NCI-H1436 treated with DMSO at 0.1 percent for 48 hours (cell line): ENCODE measurements at regions not wholly inside any gene's neighbourhood (a gene's known extent, or its start where the extent isn't known, plus 50 kb on each side); places are given as distances from the start of the nearest gene placed in this dataset.

Experiments
- DNase-seq: peaks from one replicate; lab custom pipeline; 2025; lab: John Stamatoyannopoulos, UW

- DNase-seq, result no peak
Observed at GRCh38 chr9:73655363-73655762, 503.7 kb downstream of the ANXA1 start.

DNA sequence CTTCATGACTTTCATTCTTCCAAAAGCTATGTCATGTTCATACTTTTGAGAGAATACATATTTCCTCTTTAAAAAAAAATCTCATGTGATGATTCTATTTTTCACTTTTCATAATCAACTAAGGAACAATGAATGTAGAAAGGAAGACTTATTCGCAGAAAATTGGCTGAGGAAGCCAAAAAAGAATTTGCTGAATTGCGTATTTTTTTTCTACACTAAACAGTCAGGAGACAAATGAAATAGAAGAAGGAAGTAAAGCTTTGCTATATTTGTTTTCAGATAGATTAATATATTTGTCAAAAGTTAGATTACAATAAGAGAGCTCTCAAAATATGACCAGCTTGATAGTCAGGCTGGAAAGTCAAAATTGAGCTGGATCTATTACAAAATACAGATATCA is 504.2 kb downstream of the ANXA1 start:
- no peak for DNase-seq

GRCh38 chr9:73665253-73665652 is 513.6 kb downstream of the ANXA1 start:
- DNase-seq, result no peak

- no peak for DNase-seq
Observed at GRCh38 chr9:73667749-73668148, 516.1 kb downstream of the ANXA1 start.

DNA sequence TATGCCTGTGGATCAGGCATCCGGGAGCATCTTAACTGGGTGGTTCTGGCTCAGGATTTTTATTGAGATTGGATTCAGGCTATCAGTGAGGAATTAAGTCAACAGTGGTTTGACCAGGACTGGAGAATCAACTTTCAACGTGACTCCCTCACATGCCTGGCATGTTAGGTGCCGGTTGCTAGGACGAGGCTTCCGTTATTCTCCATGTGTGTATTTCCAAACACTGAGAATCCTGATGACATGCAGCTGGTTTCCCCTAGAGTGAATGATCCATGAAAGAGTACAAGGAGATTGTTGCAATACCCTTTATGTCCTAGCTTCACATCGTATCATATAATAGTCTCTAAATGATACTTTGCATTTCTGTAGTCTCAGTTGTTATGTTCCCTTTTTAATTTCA is 529.2 kb downstream of the ANXA1 start:
- no peak for DNase-seq

DNA sequence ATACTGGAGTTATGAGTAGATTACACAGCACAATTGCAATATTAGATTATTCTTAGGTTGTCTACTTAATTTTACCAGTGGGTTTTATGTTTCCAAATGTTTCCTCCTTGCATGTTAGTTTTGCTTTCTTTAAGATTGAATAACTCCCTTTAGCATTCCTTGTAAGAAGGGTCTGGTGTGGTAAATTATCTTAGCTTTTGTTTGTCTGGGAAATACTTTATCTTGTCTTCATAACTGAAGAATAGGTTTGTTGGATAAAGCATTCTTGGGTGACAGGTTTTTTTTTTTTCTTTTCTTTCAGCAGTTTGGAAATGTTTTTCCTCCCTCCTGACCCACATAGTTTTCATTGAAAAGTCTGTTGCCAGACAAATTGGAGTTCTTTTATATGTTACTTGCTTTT is 531.1 kb downstream of the ANXA1 start:
- no peak for DNase-seq

GRCh38 chr9:73683862-73684591 is 532.4 kb downstream of the ANXA1 start:
- no peak for DNase-seq

DNA sequence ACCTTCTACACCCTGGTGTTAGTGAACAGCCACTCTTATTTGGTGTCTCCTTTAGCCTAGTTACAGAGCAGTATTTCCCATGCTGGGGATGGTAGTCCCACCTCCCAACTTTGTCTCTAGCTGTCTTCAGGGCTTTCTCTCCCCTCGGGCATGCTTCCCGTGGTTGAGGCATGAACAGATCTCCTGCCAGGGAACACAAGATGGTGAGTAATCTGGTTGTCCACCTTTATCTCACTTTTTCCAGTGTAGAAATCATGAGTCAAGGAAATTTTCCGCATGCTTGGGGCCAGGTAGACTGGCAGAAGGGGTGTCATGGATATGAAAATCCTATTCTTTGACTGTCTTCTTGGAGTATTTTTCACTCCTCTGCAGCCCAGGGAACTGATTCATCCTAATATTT is 532.9 kb downstream of the ANXA1 start:
- DNase-seq, result no peak

- DNase-seq, result no peak
Observed at GRCh38 chr9:73685786-73686185, 534.1 kb downstream of the ANXA1 start.

DNA sequence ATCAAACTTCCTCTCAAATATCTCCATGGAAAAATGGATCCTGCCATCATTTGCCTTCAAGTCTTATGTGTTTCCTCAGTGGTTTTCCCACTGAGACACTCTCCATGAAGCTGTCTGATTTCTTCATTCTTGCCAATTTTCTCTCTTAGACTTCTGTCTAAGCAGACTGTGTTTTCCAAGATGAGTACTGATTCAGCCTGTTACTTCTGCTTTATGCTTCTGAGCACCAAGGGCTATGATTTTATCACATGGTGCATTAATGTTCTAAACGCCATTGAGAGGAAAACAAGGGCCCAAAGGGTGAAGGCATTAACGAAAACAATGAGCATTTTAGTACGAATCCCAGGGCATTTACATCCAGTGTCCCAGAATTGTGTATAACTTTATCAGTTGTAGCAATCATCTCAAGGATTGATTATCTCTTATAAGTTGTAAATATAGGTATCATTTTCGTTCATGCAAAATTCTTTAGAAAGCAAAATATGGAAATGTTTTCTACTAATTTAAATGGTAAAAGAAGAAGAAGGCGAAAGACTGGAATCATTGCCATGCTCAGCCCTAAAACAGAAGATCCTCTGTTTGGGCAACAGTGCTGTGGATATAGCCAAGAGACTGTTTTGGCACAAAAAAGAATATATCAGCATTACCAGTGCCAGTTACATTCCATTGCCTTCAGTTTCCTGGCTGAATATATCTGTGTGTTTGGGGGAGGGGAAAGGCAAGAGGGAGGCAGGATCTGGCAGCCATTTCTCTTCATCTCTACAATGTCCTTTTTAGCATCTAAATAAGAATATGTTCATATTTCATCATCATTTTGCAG is 537.6 kb downstream of the ANXA1 start:
- no peak for DNase-seq

GRCh38 chr9:73701415-73702057 is 549.9 kb downstream of the ANXA1 start:
- no peak for DNase-seq

DNA sequence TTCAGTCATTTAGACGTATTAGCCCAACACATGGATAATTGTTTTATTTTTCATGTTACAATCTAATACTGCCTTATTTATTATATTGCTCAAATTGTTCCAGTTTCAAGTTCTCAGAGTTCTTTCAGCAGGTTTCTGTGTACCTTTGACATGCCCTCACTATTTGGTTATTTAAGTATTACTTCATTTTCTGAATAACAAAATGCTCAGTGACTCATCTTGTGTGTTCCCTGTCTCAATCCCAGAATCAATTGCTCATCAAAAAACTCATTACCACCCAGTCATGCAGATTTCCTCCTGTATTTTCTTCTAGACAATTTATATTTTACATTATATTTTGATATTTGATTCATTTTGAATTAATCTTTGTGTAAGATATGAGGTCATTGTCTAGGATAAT is 562.6 kb downstream of the ANXA1 start:
- no peak for DNase-seq

GRCh38 chr9:73715591-73715990 is 563.9 kb downstream of the ANXA1 start:
- no peak for DNase-seq

- no peak for DNase-seq
Observed at GRCh38 chr9:73719660-73720059, 568.0 kb downstream of the ANXA1 start.

GRCh38 chr9:73720601-73721000 is 568.9 kb downstream of the ANXA1 start:
- no peak for DNase-seq

DNA sequence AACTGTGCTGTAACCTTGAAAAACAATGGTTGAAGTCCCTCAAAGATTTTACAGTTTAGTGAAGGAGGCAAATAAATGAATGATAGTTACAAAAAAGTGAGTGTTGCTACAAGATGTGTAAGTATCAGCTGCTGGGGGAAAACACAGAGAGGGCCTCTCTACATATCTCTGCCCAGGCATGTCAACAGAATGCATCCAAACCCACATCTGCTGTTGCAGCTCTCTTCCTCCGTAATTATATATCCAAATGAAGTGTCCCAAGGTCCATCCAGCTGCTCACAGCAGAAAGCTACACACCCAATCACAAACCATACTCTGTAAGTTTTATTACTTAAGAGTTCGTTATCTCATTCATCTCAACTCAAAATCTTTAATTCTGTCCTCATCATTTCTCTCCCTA is 584.6 kb downstream of the ANXA1 start:
- DNase-seq, result no peak

GRCh38 chr9:73738741-73739530 is 587.3 kb downstream of the ANXA1 start:
- no peak for DNase-seq

DNA sequence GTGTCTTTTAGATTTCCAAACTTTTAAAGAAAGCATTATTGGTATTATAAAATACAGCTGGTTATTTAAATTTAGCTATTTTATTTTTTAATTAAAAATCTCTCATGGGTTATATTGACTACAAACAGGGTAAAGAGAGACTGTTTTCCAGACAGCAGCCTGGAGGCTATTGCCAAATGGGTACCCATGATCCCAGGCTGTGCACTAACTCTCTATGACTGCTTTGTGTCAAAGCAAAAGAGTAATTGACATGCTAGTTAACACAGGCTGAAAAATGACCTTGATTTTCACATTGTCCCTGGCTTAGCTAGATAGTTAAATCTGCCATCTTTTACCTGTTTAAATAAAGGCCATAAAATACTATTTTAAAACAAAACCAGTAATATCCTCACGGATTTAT is 589.7 kb downstream of the ANXA1 start:
- no peak for DNase-seq

- DNase-seq, result no peak
Observed at GRCh38 chr9:73742412-73742811, 590.7 kb downstream of the ANXA1 start.

GRCh38 chr9:73743826-73744225 is 592.2 kb downstream of the ANXA1 start:
- no peak for DNase-seq

DNA sequence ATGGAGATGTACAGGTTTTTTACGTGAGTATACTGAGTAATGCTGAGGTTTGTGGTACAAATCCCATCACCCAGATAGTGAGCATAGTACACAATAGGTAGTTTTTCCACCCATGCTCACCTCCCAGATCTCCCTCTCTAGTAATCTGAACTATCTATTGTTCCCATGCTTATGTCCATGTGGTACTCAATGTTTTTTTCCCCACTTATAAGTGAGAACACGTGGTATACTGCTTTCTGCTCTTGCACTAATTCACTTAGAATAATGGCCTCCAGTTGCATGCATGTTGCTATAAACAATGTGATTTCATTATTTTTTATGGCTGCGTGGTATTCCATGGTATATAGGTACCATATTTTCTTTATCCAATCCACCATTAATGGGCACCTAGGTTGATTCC is 593.9 kb downstream of the ANXA1 start:
- no peak for DNase-seq

DNA sequence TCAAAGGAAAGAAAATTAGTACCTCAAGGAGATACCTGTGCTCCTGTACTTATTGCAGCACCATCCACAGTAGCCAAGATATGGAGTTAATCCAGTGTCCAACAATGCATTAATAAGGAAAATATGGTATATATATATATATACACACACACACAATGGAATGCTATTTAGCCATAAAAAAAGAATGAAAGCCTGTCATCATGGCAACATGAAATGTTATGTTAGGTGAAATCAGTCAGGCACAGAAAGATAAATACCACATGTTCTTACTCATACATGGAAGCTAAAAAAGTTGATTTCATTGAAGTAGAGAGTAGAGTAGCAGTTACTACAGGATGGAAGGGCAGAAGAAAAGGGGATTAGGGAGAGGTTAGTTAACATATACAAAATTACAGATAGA is 601.5 kb downstream of the ANXA1 start:
- DNase-seq, result no peak
